ENCODE measurements at regions not wholly inside any gene's neighbourhood (a gene's known extent, or its start where the extent isn't known, plus 50 kb on each side); places are given as distances from the start of the nearest gene placed in this dataset.

DNA sequence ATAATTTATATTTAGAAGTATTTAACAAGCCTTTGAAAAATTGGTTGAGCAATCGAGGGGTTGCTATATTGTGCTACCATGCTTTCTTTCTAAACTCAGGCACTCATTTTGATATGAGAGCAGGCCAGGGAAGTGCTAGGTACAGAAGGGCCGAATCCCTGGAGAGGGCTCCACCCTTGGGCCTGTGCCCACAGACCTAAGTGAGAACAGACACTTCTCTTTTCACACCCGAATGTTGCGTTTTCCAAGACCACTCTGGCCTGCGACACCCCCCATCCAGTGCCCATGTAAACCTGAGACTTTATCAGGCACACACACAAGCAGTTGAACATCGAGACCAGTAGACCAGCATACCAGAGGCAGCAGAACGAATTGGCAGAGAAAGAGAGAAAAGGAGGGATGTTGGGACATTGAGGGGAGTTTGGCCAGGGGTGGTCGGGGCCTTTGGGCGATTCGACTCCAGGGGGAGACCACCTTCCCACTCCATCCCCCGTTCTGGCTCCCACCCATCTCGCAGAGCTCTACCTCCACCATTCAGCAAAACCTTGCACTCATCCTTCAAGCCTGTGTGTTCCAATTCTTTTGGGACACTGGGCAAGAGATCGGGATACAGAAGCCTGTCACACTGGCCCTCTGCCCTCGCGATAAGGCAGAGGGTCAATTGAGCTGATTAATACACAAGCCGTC, 134.8 kb downstream of the FBXO4 start:
- no CpG with 5 or more reads among the region's 16 CpGs for WGBS (ENCODE audit: extremely low coverage, insufficient read length, low lambda C conversion rate)
- Histone ChIP-seq H2BK120ac (ENCODE audit: low read depth, low read length, poor library complexity, severe bottlenecking) (no peak overlapping the region), H2BK5ac (ENCODE audit: insufficient read length, low read length) (no peak overlapping the region), H3K23me2 (ENCODE audit: insufficient read length, low read depth, low read length, poor library complexity, severe bottlenecking) (no peaks in the 10 kb centered on the region), H3K18ac (ENCODE audit: insufficient read length, low read depth, low read length) (no peak overlapping the region), H4K5ac (ENCODE audit: insufficient read length, low read depth, low read length) (no peak overlapping the region), H3K4ac (ENCODE audit: low read depth, low read length) (no peak overlapping the region), H3K56ac (ENCODE audit: insufficient read length, low read depth, low read length) (no peak overlapping the region), H3K14ac (ENCODE audit: insufficient read depth, low read length) (no peak overlapping the region), H3K27me3 (ENCODE audit: insufficient read depth, low read length) (no peaks in the 10 kb centered on the region), H2AK5ac (ENCODE audit: insufficient read length, low read length) (no peak overlapping the region), H3K79me1 (ENCODE audit: insufficient read depth, low read depth, low read length, poor library complexity, severe bottlenecking) (no peaks in the 10 kb centered on the region), H3K79me2 (ENCODE audit: insufficient read depth, low read length) (no peaks in the 10 kb centered on the region), H3K4me1 (ENCODE audit: insufficient read depth, low read length) (no peaks in the 10 kb centered on the region), H3K27ac (ENCODE audit: insufficient read length, low read depth, low read length) (no peak overlapping the region), H2BK12ac (ENCODE audit: insufficient read length, low read depth, low read length) (no peak overlapping the region), H3T11ph (ENCODE audit: low read length) (no peak overlapping the region), H3K23ac (ENCODE audit: insufficient read length, low read depth, low read length) (no peak overlapping the region), H4K20me1 (ENCODE audit: control insufficient read depth, insufficient read depth, insufficient read length) (no peaks in the 10 kb centered on the region), H2BK15ac (ENCODE audit: low read depth, low read length) (no peak overlapping the region), H3K9me3 (ENCODE audit: control insufficient read depth, low read depth, low read length) (no peaks in the 10 kb centered on the region), H2AFZ (ENCODE audit: low read length) (no peak overlapping the region), H3K9ac (ENCODE audit: extremely low read depth, insufficient read length, low read length) (no peak overlapping the region), H4K91ac (ENCODE audit: insufficient read length, low read depth, low read length) (no peak overlapping the region), H2BK20ac (ENCODE audit: low read depth, low read length, poor library complexity, severe bottlenecking) (no peak overlapping the region), H4K8ac (replicated peaks; ENCODE audit: insufficient read length, low read depth, low read length) (no peak overlapping the region), H3K4me2 (ENCODE audit: insufficient read depth, insufficient read length, low read length) (no peak overlapping the region)
- H3K27me3 Mint-ChIP-seq (ENCODE audit: low read depth): no peaks in the 10 kb centered on the region
- H3K4me1 Mint-ChIP-seq: peaks cover 3 to 4% of the 10 kb centered on the region in 2 experiments; a peak in 1 of 4 replicates
- no peaks in the 10 kb centered on the region for H3K36me3 Mint-ChIP-seq (ENCODE audit: insufficient read depth in 1 of 3, low read depth in 3 of 3)
- H3K4me3 Mint-ChIP-seq: no peak overlapping the region
- no peaks in the 10 kb centered on the region for H3K9me3 Mint-ChIP-seq
- no peak overlapping the region for H3K27ac Mint-ChIP-seq
- TF ChIP-seq, protein P1, sequence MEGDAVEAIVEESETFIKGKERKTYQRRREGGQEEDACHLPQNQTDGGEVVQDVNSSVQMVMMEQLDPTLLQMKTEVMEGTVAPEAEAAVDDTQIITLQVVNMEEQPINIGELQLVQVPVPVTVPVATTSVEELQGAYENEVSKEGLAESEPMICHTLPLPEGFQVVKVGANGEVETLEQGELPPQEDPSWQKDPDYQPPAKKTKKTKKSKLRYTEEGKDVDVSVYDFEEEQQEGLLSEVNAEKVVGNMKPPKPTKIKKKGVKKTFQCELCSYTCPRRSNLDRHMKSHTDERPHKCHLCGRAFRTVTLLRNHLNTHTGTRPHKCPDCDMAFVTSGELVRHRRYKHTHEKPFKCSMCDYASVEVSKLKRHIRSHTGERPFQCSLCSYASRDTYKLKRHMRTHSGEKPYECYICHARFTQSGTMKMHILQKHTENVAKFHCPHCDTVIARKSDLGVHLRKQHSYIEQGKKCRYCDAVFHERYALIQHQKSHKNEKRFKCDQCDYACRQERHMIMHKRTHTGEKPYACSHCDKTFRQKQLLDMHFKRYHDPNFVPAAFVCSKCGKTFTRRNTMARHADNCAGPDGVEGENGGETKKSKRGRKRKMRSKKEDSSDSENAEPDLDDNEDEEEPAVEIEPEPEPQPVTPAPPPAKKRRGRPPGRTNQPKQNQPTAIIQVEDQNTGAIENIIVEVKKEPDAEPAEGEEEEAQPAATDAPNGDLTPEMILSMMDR (conservative IDR thresholded peaks at IDR 0.05): no peak
- DNase-seq: no peak
